Neural cell (in vitro differentiated cells): ENCODE measurements at regions not wholly inside any gene's neighbourhood (a gene's known extent, or its start where the extent isn't known, plus 50 kb on each side); places are given as distances from the start of the nearest gene placed in this dataset.

Experiments
- CTCF ChIP-seq: fragments of 450-650 bp; IDR thresholded peaks from 2 replicates; pipeline ENCODE4 v1.5.1; 2014; ENCODE audit warnings: antibody characterized with exemption, mild to moderate bottlenecking, moderate library complexity; ENCODE audit not compliant: poor library complexity, severe bottlenecking
- EP300 ChIP-seq: fragments of 450-650 bp; conservative IDR thresholded peaks from 2 replicates; pipeline ENCODE4 v1.6.1; 2014; ENCODE audit warnings: antibody characterized with exemption, mild to moderate bottlenecking, moderate library complexity; ENCODE audit not compliant: poor library complexity, severe bottlenecking
- EZH2 ChIP-seq: fragments of 200-600, 300-800 bp; shearing (Covaris generic), sonication (generic); IDR thresholded peaks from 2 replicates; pipeline ENCODE4 v1.6.1; 2014; ENCODE audit warnings: antibody characterized with exemption, low read length, borderline replicate concordance, mild to moderate bottlenecking; ENCODE audit not compliant: insufficient read depth, poor library complexity, severe bottlenecking
- MXI1 ChIP-seq: fragments of 450-650 bp; conservative IDR thresholded peaks from 2 replicates; pipeline ENCODE4 v1.6.1; 2014; ENCODE audit warnings: antibody characterized with exemption, mild to moderate bottlenecking; ENCODE audit not compliant: poor library complexity, severe bottlenecking
- POLR2AphosphoS5 ChIP-seq: IDR thresholded peaks from 2 replicates; pipeline ENCODE4 v1.6.1; 2012
- RAD21 ChIP-seq: fragments of 450-650 bp; conservative IDR thresholded peaks from 2 replicates; pipeline ENCODE4 v1.6.1; 2014; ENCODE audit warnings: antibody characterized with exemption, mild to moderate bottlenecking, moderate library complexity
- TAF1 ChIP-seq: IDR thresholded peaks from 2 replicates; pipeline ENCODE4 v1.6.1; 2012; ENCODE audit warnings: low read depth

DNA sequence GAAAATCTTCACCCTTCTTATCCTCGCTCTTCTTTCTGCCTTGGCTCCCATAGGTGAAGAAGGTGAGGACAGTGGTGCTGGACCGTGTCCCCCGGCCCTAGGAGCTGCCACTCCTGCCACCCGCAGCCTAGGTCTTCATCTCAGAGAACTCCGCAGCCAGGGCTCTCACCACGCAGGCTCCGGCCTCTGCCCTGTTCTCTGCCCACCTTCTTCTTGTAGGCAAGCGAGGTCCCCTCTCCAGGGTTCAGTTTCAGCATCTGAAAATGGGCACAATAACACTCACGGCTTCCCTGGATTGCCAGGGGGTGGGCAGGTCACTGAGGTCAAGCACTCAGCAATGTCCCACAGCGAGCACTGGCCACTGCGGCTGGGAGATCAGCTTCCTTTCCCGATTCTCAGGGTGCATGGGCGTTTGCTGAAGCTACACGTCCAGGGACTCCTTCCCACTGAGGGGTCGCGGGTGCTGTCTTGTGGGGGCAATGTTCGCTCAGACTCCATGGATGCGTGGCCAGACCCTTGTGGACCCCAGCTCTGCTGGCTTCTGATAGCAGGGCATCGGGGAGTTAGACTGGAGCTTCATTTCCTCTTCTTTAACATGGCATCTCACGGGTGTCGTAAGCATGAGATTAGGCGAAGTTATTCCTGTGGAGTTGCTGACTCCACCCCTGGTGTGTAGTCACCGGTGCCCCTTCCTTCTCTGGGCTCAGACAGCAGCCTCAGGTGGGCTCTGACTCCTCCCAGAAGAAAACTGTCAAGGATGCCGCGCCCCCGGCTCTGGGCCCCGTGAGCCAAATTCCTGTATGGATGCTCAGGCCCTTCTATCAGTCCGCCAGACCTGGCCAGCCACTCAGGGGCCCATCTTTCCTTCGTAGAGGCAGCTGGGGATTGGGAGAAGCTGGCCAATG is 145.1 kb upstream of the IRX2 start:
- TF ChIP-seq CTCF: no peak
- no peak for TF ChIP-seq TAF1
- no peak for TF ChIP-seq POLR2AphosphoS5
- no peak for TF ChIP-seq RAD21
- no peak for TF ChIP-seq EP300
- TF ChIP-seq EZH2: no peak
- TF ChIP-seq MXI1: no peak
